H54 (cell line): ENCODE measurements at regions not wholly inside any gene's neighbourhood (a gene's known extent, or its start where the extent isn't known, plus 50 kb on each side); places are given as distances from the start of the nearest gene placed in this dataset.

Experiments
- DNase-seq: peaks from one replicate; pipeline ENCODE4 v3.0.0; 2011; ENCODE audit warnings: low spot score, mixed read lengths; ENCODE audit not compliant: insufficient read length
- FAIRE-seq: peaks from 3 replicates; lab custom pipeline; 2011; peaks lifted over from hg19 to GRCh38; lab: Jason Lieb, UNC
- POLR2A ChIP-seq: IDR thresholded peaks from 2 replicates; pipeline ENCODE4 v1.6.1; 2011; ENCODE audit warnings: low read depth, mild to moderate bottlenecking, low read length

- no peak for FAIRE-seq
- DNase-seq = no peak
- no peak for TF ChIP-seq POLR2A
Observed at GRCh38 chr2:217626926-217627325, 375.9 kb downstream of the TNS1 start.

GRCh38 chr2:217625557-217626169 lies 377.1 kb downstream of the TNS1 start:
- DNase-seq = no peak
- no peak for FAIRE-seq
- TF ChIP-seq POLR2A = no peak

GRCh38 chr2:217623281-217623912 lies 379.4 kb downstream of the TNS1 start:
- no peak for DNase-seq
- no peak for TF ChIP-seq POLR2A
- no peak for FAIRE-seq

GRCh38 chr2:217622205-217623060 lies 380.4 kb downstream of the TNS1 start:
- FAIRE-seq (no peak), DNase-seq (no peak)
- no peak for TF ChIP-seq POLR2A

GRCh38 chr2:217621391-217621801 lies 381.4 kb downstream of the TNS1 start:
- TF ChIP-seq POLR2A = no peak
- DNase-seq (no peak), FAIRE-seq (no peak)

GRCh38 chr2:217618744-217619143 lies 384.1 kb downstream of the TNS1 start:
- FAIRE-seq (no peak), DNase-seq (no peak)
- no peak for TF ChIP-seq POLR2A

- no peak for TF ChIP-seq POLR2A
- DNase-seq (no peak), FAIRE-seq (no peak)
Observed at GRCh38 chr2:217617616-217618022, 385.2 kb downstream of the TNS1 start.

GRCh38 chr2:217616936-217617335 lies 385.9 kb downstream of the TNS1 start:
- TF ChIP-seq POLR2A = no peak
- FAIRE-seq (no peak), DNase-seq (no peak)

GRCh38 chr2:217615171-217615570 lies 387.6 kb downstream of the TNS1 start:
- FAIRE-seq = no peak
- DNase-seq = no peak
- no peak for TF ChIP-seq POLR2A

GRCh38 chr2:217614498-217614897 lies 388.3 kb downstream of the TNS1 start:
- no peak for DNase-seq
- no peak for FAIRE-seq
- no peak for TF ChIP-seq POLR2A

GRCh38 chr2:217614096-217614495 lies 388.7 kb downstream of the TNS1 start:
- no peak for TF ChIP-seq POLR2A
- DNase-seq = no peak
- FAIRE-seq = no peak

GRCh38 chr2:217612920-217613319 lies 389.9 kb downstream of the TNS1 start:
- no peak for TF ChIP-seq POLR2A
- DNase-seq = no peak
- FAIRE-seq = no peak

- DNase-seq (no peak), FAIRE-seq (no peak)
- no peak for TF ChIP-seq POLR2A
Observed at GRCh38 chr2:217612211-217612610, 390.6 kb downstream of the TNS1 start.

- TF ChIP-seq POLR2A = no peak
- DNase-seq (no peak), FAIRE-seq (no peak)
Observed at GRCh38 chr2:217611626-217612127, 391.1 kb downstream of the TNS1 start.
